ENCODE measurements at regions not wholly inside any gene's neighbourhood (a gene's known extent, or its start where the extent isn't known, plus 50 kb on each side); places are given as distances from the start of the nearest gene placed in this dataset.

GRCh38 chr10:53434413-53434812 lies 661.8 kb upstream of the MBL2 start:
- no peak overlapping the region for H3K4me3 ChIP-seq (replicated peaks in 1 of 2; ENCODE audit: low read depth in 2 of 2, low read length in 2 of 2)
- TF ChIP-seq CTCF (IDR thresholded peaks at IDR 0.05; ENCODE audit: low read depth, low read length), result no peak

GRCh38 chr10:53432035-53432434 lies 659.5 kb upstream of the MBL2 start:
- no peak overlapping the region for H3K4me3 ChIP-seq (replicated peaks in 1 of 2; ENCODE audit: low read depth in 2 of 2, low read length in 2 of 2)
- TF ChIP-seq CTCF (IDR thresholded peaks at IDR 0.05; ENCODE audit: low read depth, low read length), result no peak
- no peak for DNase-seq (ENCODE audit: low read depth in 2 of 2)

More at GRCh38 chr10:53434413-53434812, 661.8 kb upstream of the MBL2 start:
- DNase-seq (ENCODE audit: low read depth in 2 of 2), result no peak

- no peak for TF ChIP-seq CTCF (IDR thresholded peaks at IDR 0.05; ENCODE audit: low read depth, low read length)
- DNase-seq (ENCODE audit: low read depth in 2 of 2), result no peak
- H3K4me3 ChIP-seq (replicated peaks in 1 of 2; ENCODE audit: low read depth in 2 of 2, low read length in 2 of 2), result no peak overlapping the region
These were observed 658.4 kb upstream of the MBL2 start for GRCh38 chr10:53430974-53431373.

- TF ChIP-seq CTCF (IDR thresholded peaks at IDR 0.05; ENCODE audit: low read depth, low read length), result no peak
- DNase-seq (ENCODE audit: low read depth in 2 of 2), result no peak
- H3K4me3 ChIP-seq (replicated peaks in 1 of 2; ENCODE audit: low read depth in 2 of 2, low read length in 2 of 2), result no peak overlapping the region
These were observed 657.7 kb upstream of the MBL2 start for GRCh38 chr10:53430127-53430891.

- no peak for TF ChIP-seq CTCF (IDR thresholded peaks at IDR 0.05; ENCODE audit: low read depth, low read length)
- no peak overlapping the region for H3K4me3 ChIP-seq (replicated peaks in 1 of 2; ENCODE audit: low read depth in 2 of 2, low read length in 2 of 2)
- no peak for DNase-seq (ENCODE audit: low read depth in 2 of 2)
These were observed 649.8 kb upstream of the MBL2 start for GRCh38 chr10:53422223-53422888.

- no peak overlapping the region for H3K4me3 ChIP-seq (replicated peaks in 1 of 2; ENCODE audit: low read depth in 2 of 2, low read length in 2 of 2)
- TF ChIP-seq CTCF (IDR thresholded peaks at IDR 0.05; ENCODE audit: low read depth, low read length), result no peak
- no peak for DNase-seq (ENCODE audit: low read depth in 2 of 2)
These were observed 640.1 kb upstream of the MBL2 start for GRCh38 chr10:53412651-53413050.

Measured in cardiac fibroblast (primary cell).